Trophoblast cell (in vitro differentiated cells and primary cell): ENCODE measurements at regions not wholly inside any gene's neighbourhood (a gene's known extent, or its start where the extent isn't known, plus 50 kb on each side); places are given as distances from the start of the nearest gene placed in this dataset.
"Not testable (repeated sequence)": the region's sequence is repeated elsewhere in the genome, so short reads cannot be mapped to it uniquely, and the experiment has no call there.

Experiments
- DNase-seq, 2 donors: peaks; one replicate each; pipeline ENCODE4 v3.0.0-alpha.2; 2016
- H2AFZ ChIP-seq: 2 replicates; pipeline ENCODE4 v1.6.1; 2013; ENCODE audit warnings: low read length, moderate library complexity, mild to moderate bottlenecking; ENCODE audit not compliant: insufficient read depth, poor library complexity
- H2AK5ac ChIP-seq: 2 replicates; pipeline ENCODE4 v1.6.1; 2013; ENCODE audit warnings: mild to moderate bottlenecking, low read length
- H2BK120ac ChIP-seq: 2 replicates; pipeline ENCODE4 v1.6.1; 2013; ENCODE audit warnings: low read length, mild to moderate bottlenecking, moderate library complexity; ENCODE audit not compliant: insufficient read depth, poor library complexity
- H2BK12ac ChIP-seq: 2 replicates; pipeline ENCODE4 v1.6.1; 2013; ENCODE audit warnings: mild to moderate bottlenecking, low read length, moderate library complexity
- H2BK5ac ChIP-seq: 2 replicates; pipeline ENCODE4 v1.6.1; 2013; ENCODE audit warnings: low read length, low read depth, moderate library complexity, mild to moderate bottlenecking; ENCODE audit not compliant: poor library complexity
- H3K14ac ChIP-seq: 2 replicates; pipeline ENCODE4 v1.6.1; 2013; ENCODE audit warnings: mild to moderate bottlenecking, low read length
- H3K18ac ChIP-seq: 2 replicates; pipeline ENCODE4 v1.6.1; 2013; ENCODE audit warnings: mild to moderate bottlenecking, low read length
- H3K23ac ChIP-seq: 2 replicates; pipeline ENCODE4 v1.6.1; 2013; ENCODE audit warnings: low read length
- H3K27ac ChIP-seq: 2 replicates; pipeline ENCODE4 v1.5.1; 2013; ENCODE audit warnings: low read depth, mild to moderate bottlenecking, inconsistent platforms, low read length, moderate library complexity
- H3K27me3 ChIP-seq: 2 replicates; pipeline ENCODE4 v1.6.1; 2013; ENCODE audit warnings: inconsistent platforms, mild to moderate bottlenecking, low read length, moderate library complexity; ENCODE audit not compliant: insufficient read depth
- H3K36me3 ChIP-seq, 2 experiments: 1 replicate in 1 of 2; 2 replicates in 1 of 2; pipeline ENCODE4 v1.6.1; 2013; ENCODE audit warnings: low read length in 2 of 2, mild to moderate bottlenecking in 2 of 2, moderate library complexity in 1 of 2; ENCODE audit not compliant: insufficient read depth in 2 of 2, control insufficient read depth in 1 of 2
- H3K4ac ChIP-seq: 2 replicates; pipeline ENCODE4 v1.6.1; 2013; ENCODE audit warnings: low read depth, mild to moderate bottlenecking, low read length, moderate library complexity
- H3K4me1 ChIP-seq, 2 experiments: 1 replicate in 1 of 2; 2 replicates in 1 of 2; pipeline ENCODE4 v1.6.1; 2013; ENCODE audit warnings: low read length in 2 of 2, mild to moderate bottlenecking in 2 of 2, moderate library complexity in 1 of 2; ENCODE audit not compliant: insufficient read depth in 2 of 2, control insufficient read depth in 1 of 2
- H3K4me2 ChIP-seq: 2 replicates; pipeline ENCODE4 v1.6.1; 2013; ENCODE audit warnings: inconsistent platforms, mild to moderate bottlenecking, low read length, moderate library complexity
- H3K4me3 ChIP-seq: 2 replicates; pipeline ENCODE4 v1.5.1; 2013; ENCODE audit warnings: mild to moderate bottlenecking, low read depth, low read length, inconsistent platforms
- H3K79me1 ChIP-seq: one replicate; pipeline ENCODE4 v1.6.1; 2013; ENCODE audit warnings: low read length
- H3K79me2 ChIP-seq: 2 replicates; pipeline ENCODE4 v1.6.1; 2013; ENCODE audit warnings: low read length, mild to moderate bottlenecking; ENCODE audit not compliant: control insufficient read depth, insufficient read depth, poor library complexity
- H3K9ac ChIP-seq: 2 replicates; pipeline ENCODE4 v1.6.1; 2013; ENCODE audit warnings: mild to moderate bottlenecking, low read length
- H3K9me3 ChIP-seq: 2 replicates; pipeline ENCODE4 v1.6.1; 2013; ENCODE audit warnings: low read depth, mild to moderate bottlenecking, control low read depth, inconsistent platforms, low read length; ENCODE audit not compliant: insufficient read depth
- H4K12ac ChIP-seq: 2 replicates; pipeline ENCODE4 v1.6.1; 2013; ENCODE audit warnings: low read depth, mild to moderate bottlenecking, low read length, moderate library complexity
- H4K8ac ChIP-seq: 2 replicates; pipeline ENCODE4 v1.6.1; 2013; ENCODE audit warnings: low read depth, mild to moderate bottlenecking, low read length, moderate library complexity
- H4K91ac ChIP-seq: one replicate; pipeline ENCODE4 v1.6.1; 2013; ENCODE audit warnings: low read depth, mild to moderate bottlenecking, low read length, moderate library complexity
- WGBS: extraction: QIAGEN DNeasy Blood & Tissue Kit; methylation state at CpG from one replicate; pipeline ENCODE4 v1.1.7; 2013; ENCODE audit warnings: missing lambda C conversion rate; ENCODE audit not compliant: insufficient read length, insufficient coverage; ENCODE audit errors: extremely low coverage; 5-methylcytosine and 5-hydroxymethylcytosine counted together

DNA sequence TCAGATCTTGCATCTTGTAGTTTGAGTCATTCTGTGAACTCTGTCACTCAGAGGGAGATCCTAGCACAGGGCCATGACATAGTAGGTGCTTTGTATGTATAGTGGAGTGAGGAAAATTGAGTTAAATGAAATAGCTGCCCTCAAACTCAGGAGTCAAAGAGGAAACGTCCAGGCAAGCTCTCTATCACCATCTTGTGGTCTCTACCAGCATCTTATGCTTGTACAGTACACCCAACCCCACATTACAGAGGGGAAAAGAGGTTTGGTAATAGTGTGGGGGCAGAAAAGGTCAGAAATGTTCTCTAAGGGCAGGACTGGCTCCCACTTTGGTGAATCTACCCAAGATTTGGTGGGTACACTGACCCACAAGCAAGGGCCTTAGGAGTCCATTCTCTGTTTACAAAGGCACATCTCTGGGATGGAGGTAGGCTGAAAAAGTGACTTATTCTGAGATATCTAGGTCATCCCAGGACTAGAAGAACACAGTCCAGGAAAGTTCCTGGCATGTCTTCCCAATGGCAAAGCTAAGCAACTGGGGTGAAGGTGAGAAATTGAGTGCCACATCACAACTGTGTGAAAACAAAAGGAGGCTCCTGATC, 131.8 kb downstream of the OR13H1 start:
- Histone ChIP-seq H4K91ac (no peak overlapping the region), H3K23ac (no peak overlapping the region), H3K27me3 (no peaks in the 10 kb centered on the region), H3K4ac (no peak overlapping the region), H3K4me2 (no peak overlapping the region), H2AFZ (no peak overlapping the region), H3K4me1 (no peaks in the 10 kb centered on the region), H3K36me3 (no peaks in the 10 kb centered on the region), H4K8ac (no peak overlapping the region), H2AK5ac (no peak overlapping the region), H2BK120ac (no peak overlapping the region), H3K4me3 (no peak overlapping the region), H3K79me1 (no peaks in the 10 kb centered on the region), H4K12ac (no peak overlapping the region), H3K14ac (no peak overlapping the region), H3K18ac (no peak overlapping the region), H3K27ac (no peak overlapping the region), H2BK12ac (no peak overlapping the region), H3K9ac (no peak overlapping the region), H3K79me2 (no peaks in the 10 kb centered on the region), H3K9me3 (no peaks in the 10 kb centered on the region), H2BK5ac (no peak overlapping the region)
- no CpG with 5 or more reads among the region's 1 CpG for WGBS
- DNase-seq, result peak in 1 of 2 donors; percentile 38

DNA sequence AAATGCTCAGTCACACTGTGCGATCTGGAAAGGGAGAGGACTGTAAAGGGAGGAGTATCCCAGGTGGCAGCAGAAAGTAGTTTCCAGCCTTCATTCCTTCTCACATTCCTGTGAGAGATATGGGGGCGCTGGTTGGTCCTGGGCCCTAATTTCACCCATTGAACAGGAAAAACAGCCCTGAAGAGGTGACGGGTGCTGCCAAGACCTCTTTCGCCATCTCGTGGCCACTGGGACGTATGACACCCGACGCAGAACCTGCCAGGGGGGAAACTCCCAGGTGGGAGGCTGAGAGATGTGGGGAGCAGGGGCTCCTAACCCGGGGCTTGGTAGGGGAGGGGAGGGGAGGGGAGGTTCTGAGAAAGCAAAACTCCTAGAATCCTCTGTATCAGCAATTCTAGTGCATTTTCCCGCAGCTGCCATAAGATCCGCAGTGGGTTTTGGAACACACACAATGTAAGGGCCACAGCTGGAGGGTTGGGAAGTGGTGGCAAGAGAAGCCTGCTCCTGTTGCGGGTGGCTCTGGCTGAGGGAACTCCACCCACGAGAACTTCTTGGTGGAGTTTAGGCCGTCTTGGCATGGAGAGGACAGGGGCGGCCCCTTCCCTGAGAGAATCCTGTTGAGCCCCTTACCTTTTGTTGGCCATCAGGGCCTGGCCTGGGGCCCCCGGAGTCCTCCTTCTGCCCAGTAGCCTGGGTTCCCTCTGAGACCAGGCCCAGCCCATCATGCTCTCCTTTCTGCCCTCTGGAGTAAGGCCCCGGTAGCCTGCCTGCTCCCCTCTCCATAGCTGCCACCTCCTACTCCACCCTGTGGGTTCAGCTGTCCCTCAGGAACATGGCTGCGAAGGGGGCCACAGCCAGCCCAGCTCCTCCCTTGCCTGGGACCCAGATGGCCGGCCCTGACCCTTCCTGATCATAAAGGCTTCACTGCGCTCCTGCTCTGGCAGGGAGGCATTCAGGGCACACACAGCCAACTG, 134.1 kb downstream of the OR13H1 start:
- DNase-seq, result peak; percentile 3 to 57
- H3K4me3 ChIP-seq, result no peak overlapping the region
- H2BK120ac ChIP-seq, result no peak overlapping the region
- WGBS, result no CpG with 5 or more reads among the region's 20 CpGs
- H2AFZ ChIP-seq, result no peak overlapping the region
- no peaks in the 10 kb centered on the region for H3K79me2 ChIP-seq
- H3K18ac ChIP-seq, result no peak overlapping the region
- no peak overlapping the region for H2BK12ac ChIP-seq
- no peaks in the 10 kb centered on the region for H3K9me3 ChIP-seq
- H3K27me3 ChIP-seq, result no peaks in the 10 kb centered on the region
- no peak overlapping the region for H2BK5ac ChIP-seq
- H3K23ac ChIP-seq, result no peak overlapping the region
- no peak overlapping the region for H4K8ac ChIP-seq
- no peaks in the 10 kb centered on the region for H3K36me3 ChIP-seq
- no peak overlapping the region for H3K4ac ChIP-seq
- no peak overlapping the region for H3K9ac ChIP-seq
- H4K91ac ChIP-seq, result no peak overlapping the region
- H3K14ac ChIP-seq, result no peak overlapping the region
- no peak overlapping the region for H3K27ac ChIP-seq
- H4K12ac ChIP-seq, result no peak overlapping the region
- no peaks in the 10 kb centered on the region for H3K79me1 ChIP-seq
- H3K4me1 ChIP-seq, result no peaks in the 10 kb centered on the region
- H2AK5ac ChIP-seq, result no peak overlapping the region
- H3K4me2 ChIP-seq, result no peak overlapping the region

DNA sequence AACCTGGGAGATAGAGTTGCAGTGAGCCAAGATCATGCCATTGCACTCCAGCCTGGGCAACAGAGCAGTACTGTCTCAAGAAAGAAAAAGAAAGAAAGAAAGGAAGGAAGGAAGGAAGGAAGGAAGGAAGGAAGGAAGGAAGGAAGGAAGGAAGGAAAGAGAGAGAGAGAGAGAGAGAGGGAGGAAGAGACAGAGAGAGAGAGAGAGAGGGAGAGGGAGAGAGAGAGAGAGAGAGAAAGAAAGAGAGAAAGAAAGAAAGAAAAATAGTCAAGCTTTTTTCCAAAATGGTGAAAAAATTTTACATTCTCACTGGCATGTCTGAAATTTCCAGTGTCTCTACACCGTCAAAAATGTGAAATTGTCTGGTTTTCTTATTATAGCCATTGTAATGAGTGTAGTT, 138.9 kb downstream of the OR13H1 start:
- H2AFZ ChIP-seq, H3K9ac ChIP-seq, H3K4me1 ChIP-seq, H4K12ac ChIP-seq, H3K4me2 ChIP-seq, H3K18ac ChIP-seq, H3K79me1 ChIP-seq, H3K4me3 ChIP-seq, H2AK5ac ChIP-seq, H3K4ac ChIP-seq, H3K36me3 ChIP-seq, H3K79me2 ChIP-seq, H4K8ac ChIP-seq, H3K27me3 ChIP-seq, H2BK5ac ChIP-seq, H4K91ac ChIP-seq, H3K14ac ChIP-seq, H2BK12ac ChIP-seq, DNase-seq, H3K23ac ChIP-seq, H3K27ac ChIP-seq, H3K9me3 ChIP-seq, H2BK120ac ChIP-seq: not testable (repeated sequence)
- no CpG with 5 or more reads among the region's 1 CpG for WGBS

DNA sequence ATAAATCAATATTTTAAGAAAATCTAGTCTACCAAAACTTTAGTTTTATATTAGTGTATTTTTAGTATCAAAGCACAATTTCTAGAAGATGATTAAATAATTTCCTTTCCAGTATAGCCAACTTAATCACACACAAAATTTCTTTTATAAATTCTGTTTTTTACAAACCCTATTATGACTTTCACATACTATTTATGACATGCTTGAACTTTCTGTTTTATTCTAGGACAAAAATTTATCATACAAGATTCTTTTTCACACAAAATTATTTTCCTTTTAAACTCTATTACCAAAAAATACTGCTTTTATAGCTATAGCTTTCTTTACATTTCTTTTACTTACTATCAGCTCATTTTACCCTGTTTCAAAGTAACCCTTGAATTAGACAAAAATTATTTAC, 149.5 kb downstream of the OR13H1 start:
- Histone ChIP-seq H3K27ac (no peak overlapping the region), H3K23ac (no peak overlapping the region), H3K14ac (no peak overlapping the region), H3K27me3 (no peaks in the 10 kb centered on the region), H3K4ac (no peak overlapping the region), H3K4me1 (no peaks in the 10 kb centered on the region), H2BK12ac (no peak overlapping the region), H3K79me1 (no peaks in the 10 kb centered on the region), H3K79me2 (no peaks in the 10 kb centered on the region), H4K8ac (no peak overlapping the region), H3K9me3 (no peaks in the 10 kb centered on the region), H2BK5ac (no peak overlapping the region), H4K91ac (no peak overlapping the region), H4K12ac (no peak overlapping the region), H3K4me2 (no peak overlapping the region), H2AK5ac (no peak overlapping the region), H3K4me3 (no peak overlapping the region), H3K18ac (no peak overlapping the region), H3K36me3 (no peaks in the 10 kb centered on the region), H3K9ac (no peak overlapping the region), H2BK120ac (no peak overlapping the region), H2AFZ (no peak overlapping the region)
- no peak for DNase-seq
